ENCODE measurements at regions not wholly inside any gene's neighbourhood (a gene's known extent, or its start where the extent isn't known, plus 50 kb on each side); places are given as distances from the start of the nearest gene placed in this dataset.

DNA sequence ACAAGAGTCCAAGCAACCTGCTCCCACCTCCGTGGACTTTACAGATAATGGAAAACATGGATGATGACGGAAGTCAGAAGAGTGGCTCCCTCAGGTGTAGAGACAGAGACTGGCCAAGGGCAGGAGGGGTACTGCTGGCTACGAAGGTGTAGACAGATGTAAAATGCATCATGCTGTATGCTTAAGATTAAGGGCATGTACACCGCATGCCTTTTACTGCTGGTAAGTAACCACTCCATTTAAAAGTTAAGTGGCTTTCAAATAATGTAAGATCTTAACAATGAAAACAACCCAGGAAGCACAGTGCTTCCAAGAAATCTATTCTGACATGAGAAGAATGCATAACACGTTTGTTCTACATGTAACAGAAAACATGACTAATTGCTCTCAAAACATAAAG is 76.9 kb upstream of the FAM9B start:
- ATAC-seq (ENCODE audit: low read depth) (no peak), DNase-seq (no peak)
- no peak overlapping the region for H3K18ac ChIP-seq (ENCODE audit: low read depth, low read length)
- BruUV-seq (replicated peaks), result no TSS peak
- WGBS, 2 experiments (ENCODE audit: extremely low coverage in 2 of 2, insufficient read length in 1 of 2), result 83% methylated on average over 1 of the region's 5 CpGs; no CpG with 5 or more reads in 1 of the 2 experiments
- dilution Hi-C loops (cut with HindIII; ENCODE audit: low sequenced_read_pairs, unreplicated experiment) (no loop called here), intact Hi-C loops (cut with micrococcal nuclease) (no loop called here), in situ Hi-C loops (cut with MboI; ENCODE audit: low sequenced_read_pairs) (no loop called here)
- no peak overlapping the region for H3K23ac ChIP-seq (ENCODE audit: low read depth, low read length)
- H2AK5ac ChIP-seq (ENCODE audit: low read depth, low read length), result no peak overlapping the region
- H3K9me1 ChIP-seq (ENCODE audit: insufficient read depth, low read length), result no peaks in the 10 kb centered on the region
- CTCF ChIA-PET, result no interaction called here
- H3K4me2 ChIP-seq (ENCODE audit: low read depth, low read length), result no peak overlapping the region
- no peaks in the 10 kb centered on the region for H3K27me3 ChIP-seq (ENCODE audit: control insufficient read depth, insufficient read depth, low read length)
- no peak overlapping the region for H3K56ac ChIP-seq (ENCODE audit: extremely low read depth, insufficient read depth, low read length)
- no peaks in the 10 kb centered on the region for H3K36me3 ChIP-seq (ENCODE audit: control insufficient read depth, insufficient read depth, low read length)
- H3K27ac ChIP-seq (ENCODE audit: insufficient read depth, low read length), result no peak overlapping the region
- no peak overlapping the region for H4K91ac ChIP-seq (ENCODE audit: insufficient read depth, low read depth, low read length)
- H3K4me1 ChIP-seq (ENCODE audit: control insufficient read depth, insufficient read depth, low read length), result peaks cover 3% of the 10 kb centered on the region
- peaks cover 2% of the 10 kb centered on the region; the same call in 1 of the 2 replicates for H3K9me3 ChIP-seq (ENCODE audit: control insufficient read depth, insufficient read depth, low read length)
- no peak overlapping the region for H2AK9ac ChIP-seq (replicated peaks; ENCODE audit: low read depth, low read length, poor library complexity)
- no peak overlapping the region for H4K5ac ChIP-seq (ENCODE audit: low read depth, low read length)
- H3K9ac ChIP-seq (ENCODE audit: low read depth, low read length), result no peak overlapping the region
- no peaks in the 10 kb centered on the region for H4K20me1 ChIP-seq (ENCODE audit: insufficient read depth, low read length)
- no peak overlapping the region for H2BK20ac ChIP-seq (ENCODE audit: low read depth, low read length)
- H2BK15ac ChIP-seq (ENCODE audit: low read depth, low read length), result no peak overlapping the region
- no peak overlapping the region for H2BK120ac ChIP-seq (ENCODE audit: low read depth, low read length)
- H4K8ac ChIP-seq (ENCODE audit: low read depth in 2 of 2, low read length in 2 of 2), result no peak overlapping the region
- TF ChIP-seq RAD21 (IDR thresholded peaks at IDR 0.05; ENCODE audit: low read length) (no peak), MXI1 (IDR thresholded peaks at IDR 0.05; ENCODE audit: borderline replicate concordance, low read depth, low read length) (no peak), SMC3 (IDR thresholded peaks at IDR 0.05; ENCODE audit: low read depth, low read length) (no peak), FOS (IDR thresholded peaks at IDR 0.05; ENCODE audit: low read depth, low read length) (no peak), BHLHE40 (IDR thresholded peaks at IDR 0.05; ENCODE audit: low read depth, low read length) (no peak), RCOR1 (IDR thresholded peaks at IDR 0.05; ENCODE audit: insufficient replicate concordance, low read length) (no peak)
- TF ChIP-seq, protein P1, sequence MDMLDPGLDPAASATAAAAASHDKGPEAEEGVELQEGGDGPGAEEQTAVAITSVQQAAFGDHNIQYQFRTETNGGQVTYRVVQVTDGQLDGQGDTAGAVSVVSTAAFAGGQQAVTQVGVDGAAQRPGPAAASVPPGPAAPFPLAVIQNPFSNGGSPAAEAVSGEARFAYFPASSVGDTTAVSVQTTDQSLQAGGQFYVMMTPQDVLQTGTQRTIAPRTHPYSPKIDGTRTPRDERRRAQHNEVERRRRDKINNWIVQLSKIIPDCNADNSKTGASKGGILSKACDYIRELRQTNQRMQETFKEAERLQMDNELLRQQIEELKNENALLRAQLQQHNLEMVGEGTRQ (IDR thresholded peaks at IDR 0.05; ENCODE audit: low read depth, low read length), result no peak
- TF ChIP-seq, protein P2, sequence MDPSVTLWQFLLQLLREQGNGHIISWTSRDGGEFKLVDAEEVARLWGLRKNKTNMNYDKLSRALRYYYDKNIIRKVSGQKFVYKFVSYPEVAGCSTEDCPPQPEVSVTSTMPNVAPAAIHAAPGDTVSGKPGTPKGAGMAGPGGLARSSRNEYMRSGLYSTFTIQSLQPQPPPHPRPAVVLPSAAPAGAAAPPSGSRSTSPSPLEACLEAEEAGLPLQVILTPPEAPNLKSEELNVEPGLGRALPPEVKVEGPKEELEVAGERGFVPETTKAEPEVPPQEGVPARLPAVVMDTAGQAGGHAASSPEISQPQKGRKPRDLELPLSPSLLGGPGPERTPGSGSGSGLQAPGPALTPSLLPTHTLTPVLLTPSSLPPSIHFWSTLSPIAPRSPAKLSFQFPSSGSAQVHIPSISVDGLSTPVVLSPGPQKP (IDR thresholded peaks at IDR 0.05; ENCODE audit: borderline replicate concordance, low read depth, low read length), result no peak
- TF ChIP-seq, protein P3, sequence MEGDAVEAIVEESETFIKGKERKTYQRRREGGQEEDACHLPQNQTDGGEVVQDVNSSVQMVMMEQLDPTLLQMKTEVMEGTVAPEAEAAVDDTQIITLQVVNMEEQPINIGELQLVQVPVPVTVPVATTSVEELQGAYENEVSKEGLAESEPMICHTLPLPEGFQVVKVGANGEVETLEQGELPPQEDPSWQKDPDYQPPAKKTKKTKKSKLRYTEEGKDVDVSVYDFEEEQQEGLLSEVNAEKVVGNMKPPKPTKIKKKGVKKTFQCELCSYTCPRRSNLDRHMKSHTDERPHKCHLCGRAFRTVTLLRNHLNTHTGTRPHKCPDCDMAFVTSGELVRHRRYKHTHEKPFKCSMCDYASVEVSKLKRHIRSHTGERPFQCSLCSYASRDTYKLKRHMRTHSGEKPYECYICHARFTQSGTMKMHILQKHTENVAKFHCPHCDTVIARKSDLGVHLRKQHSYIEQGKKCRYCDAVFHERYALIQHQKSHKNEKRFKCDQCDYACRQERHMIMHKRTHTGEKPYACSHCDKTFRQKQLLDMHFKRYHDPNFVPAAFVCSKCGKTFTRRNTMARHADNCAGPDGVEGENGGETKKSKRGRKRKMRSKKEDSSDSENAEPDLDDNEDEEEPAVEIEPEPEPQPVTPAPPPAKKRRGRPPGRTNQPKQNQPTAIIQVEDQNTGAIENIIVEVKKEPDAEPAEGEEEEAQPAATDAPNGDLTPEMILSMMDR (conservative IDR thresholded peaks at IDR 0.05; ENCODE audit: low read depth, low read length), result no peak
- H2BK5ac ChIP-seq (ENCODE audit: low read depth, low read length, poor library complexity, severe bottlenecking), result no peak overlapping the region
- no peak overlapping the region for H3K4me3 ChIP-seq (ENCODE audit: insufficient read depth, low read depth, low read length)
- no peak overlapping the region for H3K14ac ChIP-seq (replicated peaks; ENCODE audit: low read depth, low read length)
- POLR2A ChIA-PET (ENCODE audit: unreplicated experiment), result no interaction called here
- no peak overlapping the region for H3K4ac ChIP-seq (ENCODE audit: low read depth, low read length)
- H3K79me1 ChIP-seq (ENCODE audit: low read depth in 1 of 2, low read length in 2 of 2), result no peaks in the 10 kb centered on the region
- no peak overlapping the region for H2AFZ ChIP-seq (replicated peaks; ENCODE audit: low read length, poor library complexity)

All from IMR-90 (cell line).